A673 (cell line): ENCODE measurements at regions not wholly inside any gene's neighbourhood (a gene's known extent, or its start where the extent isn't known, plus 50 kb on each side); places are given as distances from the start of the nearest gene placed in this dataset.

Source experiments
- BruUV-seq: library from RNA; stranded (reverse); fragments of 400-500 nt; replicated peaks from 2 replicates; lab custom pipeline; 2021; lab: Mats Ljungman, UMichigan
- CTCF ChIA-PET: fragments of 300-600 bp; sonication (Branson Sonifier 250); formaldehyde crosslinking; loops from one replicate; lab custom pipeline; 2022; ENCODE audit warnings: antibody characterized with exemption; lab: Charles Lee
- POLR2A ChIA-PET: fragments of 300-600 bp; sonication (Branson Sonifier 250); formaldehyde crosslinking; loops from one replicate; lab custom pipeline; 2022; ENCODE audit warnings: antibody characterized with exemption; ENCODE audit not compliant: low non-redundant PET; lab: Charles Lee
- DNase-seq: peaks from one replicate; pipeline ENCODE4 v3.0.0-alpha.2; 2015; ENCODE audit warnings: low spot score
- H3K27ac ChIP-seq: fragments of 200-600 bp; sonication (generic); 2 replicates; pipeline ENCODE4 v1.5.1; 2016; ENCODE audit warnings: mixed run types, low read depth, mild to moderate bottlenecking, mixed read lengths, antibody characterized with exemption, low read length; ENCODE audit not compliant: poor library complexity, severe bottlenecking
- H3K27me3 ChIP-seq: fragments of 200-600 bp; sonication (generic); replicated peaks from 2 replicates; pipeline ENCODE4 v1.6.1; 2017; ENCODE audit warnings: mixed run types, low read depth, mild to moderate bottlenecking, mixed read lengths, antibody characterized with exemption, low read length; ENCODE audit not compliant: insufficient read depth, poor library complexity
- H3K36me3 ChIP-seq: fragments of 200-600 bp; sonication (generic); 2 replicates; pipeline ENCODE4 v1.6.1; 2016; ENCODE audit warnings: mixed run types, mild to moderate bottlenecking, mixed read lengths, antibody characterized with exemption, low read length; ENCODE audit not compliant: insufficient read depth, poor library complexity, severe bottlenecking
- H3K4me1 ChIP-seq: fragments of 200-600 bp; sonication (generic); 2 replicates; pipeline ENCODE4 v1.6.1; 2017; ENCODE audit warnings: mixed run types, mild to moderate bottlenecking, mixed read lengths, antibody characterized with exemption, low read length; ENCODE audit not compliant: insufficient read depth, poor library complexity, severe bottlenecking
- H3K4me3 ChIP-seq: fragments of 200-600 bp; sonication (generic); 2 replicates; pipeline ENCODE4 v1.5.1; 2016; ENCODE audit warnings: low read depth, mixed run types, mild to moderate bottlenecking, mixed read lengths, low read length; ENCODE audit not compliant: poor library complexity, severe bottlenecking
- H3K9me3 ChIP-seq: fragments of 200-600 bp; sonication (generic); 2 replicates; pipeline ENCODE4 v1.6.1; 2016; ENCODE audit warnings: mixed run types, low read depth, mild to moderate bottlenecking, mixed read lengths, antibody characterized with exemption, low read length; ENCODE audit not compliant: poor library complexity, severe bottlenecking
- EZH2 ChIP-seq: fragments of 200-600 bp; sonication (generic); IDR thresholded peaks from 2 replicates; pipeline ENCODE4 v1.6.1; 2017; ENCODE audit warnings: borderline replicate concordance, low read depth, mild to moderate bottlenecking, mixed read lengths, antibody characterized with exemption, low read length; ENCODE audit not compliant: poor library complexity, severe bottlenecking
- intact Hi-C: fragments of 100-400 bp; cut with micrococcal nuclease; formaldehyde crosslinking; loops from one replicate; pipeline ENCODE4 v1.10.0; 2022; ENCODE audit not compliant: unreplicated experiment
- TF ChIP-seq, protein P1 (sequence below): fragments of 300-800, 200-600 bp; sonication (generic); conservative IDR thresholded peaks from 2 replicates; pipeline ENCODE4 v1.5.1; 2017; ENCODE audit warnings: low read depth, mild to moderate bottlenecking, antibody characterized with exemption, low read length, moderate library complexity, mixed read lengths

DNA sequence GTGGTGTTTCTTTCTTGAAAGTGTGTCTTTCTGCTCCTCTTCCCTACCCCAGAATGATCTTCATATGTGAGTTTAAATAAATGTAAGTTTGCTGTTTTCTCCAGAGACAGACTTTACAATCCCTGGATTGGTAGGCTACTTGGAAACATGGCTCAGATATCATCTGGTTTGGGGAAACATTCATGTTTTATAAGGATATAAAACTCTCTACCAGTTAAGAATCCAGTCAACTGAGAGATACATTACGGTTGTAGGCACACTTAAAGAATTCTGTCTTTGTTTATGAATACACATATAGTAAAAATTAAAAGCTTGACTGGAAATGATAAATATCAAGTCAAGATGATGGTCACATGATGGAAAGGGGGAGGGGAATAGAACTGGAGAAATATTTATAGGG lies 739.3 kb downstream of the SLC4A3 start:
- no TSS peak for BruUV-seq
- intact Hi-C loops = no loop called here
- Histone ChIP-seq H3K27me3 (no peaks in the 10 kb centered on the region), H3K4me1 (no peaks in the 10 kb centered on the region), H3K27ac (no peak overlapping the region), H3K9me3 (no peaks in the 10 kb centered on the region), H3K4me3 (no peak overlapping the region), H3K36me3 (no peaks in the 10 kb centered on the region)
- CTCF ChIA-PET = no interaction called here
- POLR2A ChIA-PET = no interaction called here
- no peak for DNase-seq
- TF ChIP-seq, protein P1, sequence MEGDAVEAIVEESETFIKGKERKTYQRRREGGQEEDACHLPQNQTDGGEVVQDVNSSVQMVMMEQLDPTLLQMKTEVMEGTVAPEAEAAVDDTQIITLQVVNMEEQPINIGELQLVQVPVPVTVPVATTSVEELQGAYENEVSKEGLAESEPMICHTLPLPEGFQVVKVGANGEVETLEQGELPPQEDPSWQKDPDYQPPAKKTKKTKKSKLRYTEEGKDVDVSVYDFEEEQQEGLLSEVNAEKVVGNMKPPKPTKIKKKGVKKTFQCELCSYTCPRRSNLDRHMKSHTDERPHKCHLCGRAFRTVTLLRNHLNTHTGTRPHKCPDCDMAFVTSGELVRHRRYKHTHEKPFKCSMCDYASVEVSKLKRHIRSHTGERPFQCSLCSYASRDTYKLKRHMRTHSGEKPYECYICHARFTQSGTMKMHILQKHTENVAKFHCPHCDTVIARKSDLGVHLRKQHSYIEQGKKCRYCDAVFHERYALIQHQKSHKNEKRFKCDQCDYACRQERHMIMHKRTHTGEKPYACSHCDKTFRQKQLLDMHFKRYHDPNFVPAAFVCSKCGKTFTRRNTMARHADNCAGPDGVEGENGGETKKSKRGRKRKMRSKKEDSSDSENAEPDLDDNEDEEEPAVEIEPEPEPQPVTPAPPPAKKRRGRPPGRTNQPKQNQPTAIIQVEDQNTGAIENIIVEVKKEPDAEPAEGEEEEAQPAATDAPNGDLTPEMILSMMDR = no peak
- no peak for TF ChIP-seq EZH2

DNA sequence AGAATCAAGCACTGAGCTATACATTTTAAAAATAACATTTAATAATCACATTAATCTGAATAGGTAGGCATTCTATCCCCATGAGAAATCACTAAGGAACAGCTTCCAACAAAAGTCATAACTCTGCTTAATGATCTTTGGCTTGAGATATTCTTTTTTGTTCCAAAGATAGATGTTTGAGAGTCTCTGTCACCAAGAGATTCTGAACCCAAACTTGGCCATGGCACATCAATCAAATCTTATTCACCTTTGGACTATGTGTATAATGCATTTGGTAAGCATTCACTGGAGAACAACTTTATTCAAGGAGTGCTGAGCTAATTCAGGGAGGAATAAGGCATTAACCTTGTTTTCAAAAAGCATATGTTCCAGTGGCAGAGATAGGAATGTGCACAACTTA lies 743.3 kb downstream of the SLC4A3 start:
- Histone ChIP-seq H3K27ac (no peak overlapping the region), H3K9me3 (no peaks in the 10 kb centered on the region), H3K4me1 (no peaks in the 10 kb centered on the region), H3K27me3 (no peaks in the 10 kb centered on the region), H3K36me3 (no peaks in the 10 kb centered on the region), H3K4me3 (no peak overlapping the region)
- BruUV-seq = no TSS peak
- intact Hi-C loops = no loop called here
- POLR2A ChIA-PET = no interaction called here
- no peak for DNase-seq
- TF ChIP-seq, protein P1 = no peak
- TF ChIP-seq EZH2 = no peak
- CTCF ChIA-PET = no interaction called here

DNA sequence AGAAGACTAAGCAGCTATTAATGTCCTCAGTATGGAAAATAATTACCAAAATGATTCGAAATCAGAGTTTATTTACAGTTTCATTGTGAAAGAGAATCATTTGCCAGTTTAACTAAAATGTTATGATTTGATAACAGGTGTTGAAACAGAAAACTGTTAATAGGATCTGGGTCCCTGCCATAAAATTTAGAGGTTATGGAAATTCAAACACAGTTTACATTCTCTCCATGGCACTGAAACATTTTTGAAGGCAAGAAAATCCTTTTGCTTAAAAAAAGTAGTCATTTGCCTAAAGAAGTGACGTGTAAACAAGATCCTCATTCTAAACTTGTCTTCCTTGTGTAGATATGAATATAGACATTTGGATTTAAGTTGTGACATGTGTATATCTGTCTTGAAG lies 743.8 kb downstream of the SLC4A3 start:
- CTCF ChIA-PET = no interaction called here
- intact Hi-C loops = no loop called here
- Histone ChIP-seq H3K4me1 (no peaks in the 10 kb centered on the region), H3K36me3 (no peaks in the 10 kb centered on the region), H3K27me3 (no peaks in the 10 kb centered on the region), H3K27ac (no peak overlapping the region), H3K4me3 (no peak overlapping the region), H3K9me3 (no peaks in the 10 kb centered on the region)
- no TSS peak for BruUV-seq
- DNase-seq = no peak
- POLR2A ChIA-PET = no interaction called here
- TF ChIP-seq, protein P1 = no peak
- TF ChIP-seq EZH2 = no peak
